Common myeloid progenitor, CD34-positive (primary cell): ENCODE measurements at regions not wholly inside any gene's neighbourhood (a gene's known extent, or its start where the extent isn't known, plus 50 kb on each side); places are given as distances from the start of the nearest gene placed in this dataset.
"Not testable (repeated sequence)": the region's sequence is repeated elsewhere in the genome, so short reads cannot be mapped to it uniquely, and the experiment has no call there.

Experiments
- CTCF ChIA-PET: fragments of 350-600 bp; sonication (Branson Sonifier 250); formaldehyde crosslinking; loops from one replicate; lab custom pipeline; 2021; ENCODE audit warnings: antibody characterized with exemption; lab: Charles Lee
- POLR2A ChIA-PET: fragments of 350-600 bp; sonication (Branson Sonifier 250); formaldehyde crosslinking; loops from one replicate; lab custom pipeline; 2021; ENCODE audit warnings: antibody characterized with exemption; lab: Charles Lee
- DNase-seq, 3 donors: peaks; one replicate each; pipeline versions ENCODE4 v3.0.0 to v3.0.0-alpha.2; 2013
- H3K27ac ChIP-seq, 2 experiments: 1 replicate in 1 of 2; 2 replicates in 1 of 2; pipeline ENCODE4 v1.7.0; 2013; ENCODE audit warnings: inconsistent platforms in 2 of 2, low read length in 2 of 2, mild to moderate bottlenecking in 2 of 2, low read depth in 1 of 2, moderate library complexity in 1 of 2; ENCODE audit not compliant: severe bottlenecking in 2 of 2, insufficient read depth in 1 of 2, poor library complexity in 1 of 2
- H3K27me3 ChIP-seq, 5 experiments: replicated peaks in 2 of 5; 1 replicate in 3 of 5; 2 replicates in 2 of 5; pipeline versions ENCODE4 v1.6.1 to v1.7.0; 2013; ENCODE audit warnings: low read length in 4 of 5, mild to moderate bottlenecking in 2 of 5, moderate library complexity in 2 of 5, inconsistent platforms in 1 of 5; ENCODE audit not compliant: insufficient read depth in 5 of 5, control insufficient read depth in 4 of 5
- H3K36me3 ChIP-seq, 4 experiments: 1 replicate in 2 of 4; 2 replicates in 2 of 4; pipeline versions ENCODE4 v1.6.1 to v1.7.0; 2013; ENCODE audit warnings: low read length in 3 of 4, control low read depth in 1 of 4, mild to moderate bottlenecking in 1 of 4; ENCODE audit not compliant: control insufficient read depth in 4 of 4, insufficient read depth in 4 of 4
- H3K4me1 ChIP-seq, 4 experiments: 1 replicate in 3 of 4; 2 replicates in 1 of 4; pipeline versions ENCODE4 v1.6.1 to v1.7.1; 2013; ENCODE audit warnings: low read length in 3 of 4, mild to moderate bottlenecking in 3 of 4, control low read depth in 1 of 4, inconsistent platforms in 1 of 4, moderate library complexity in 1 of 4; ENCODE audit not compliant: control insufficient read depth in 4 of 4, insufficient read depth in 4 of 4; ENCODE audit errors: control extremely low read depth in 1 of 4
- H3K4me3 ChIP-seq, 7 experiments: 1 replicate in 4 of 7; 2 replicates in 3 of 7; pipeline versions ENCODE4 v1.5.1 to v1.7.0; 2013; ENCODE audit warnings: mild to moderate bottlenecking in 7 of 7, low read length in 6 of 7, moderate library complexity in 6 of 7, inconsistent platforms in 2 of 7, low read depth in 2 of 7, control low read depth in 1 of 7; ENCODE audit not compliant: insufficient read depth in 4 of 7, control insufficient read depth in 1 of 7; ENCODE audit errors: extremely low read depth in 1 of 7
- H3K9me3 ChIP-seq, 5 experiments: 1 replicate in 4 of 5; 2 replicates in 1 of 5; pipeline versions ENCODE4 v1.6.1 to v1.7.1; 2013; ENCODE audit warnings: low read length in 4 of 5, mild to moderate bottlenecking in 2 of 5, inconsistent platforms in 1 of 5, low read depth in 1 of 5, moderate library complexity in 1 of 5; ENCODE audit not compliant: control insufficient read depth in 4 of 5, insufficient read depth in 2 of 5; ENCODE audit errors: control extremely low read depth in 1 of 5
- WGBS: methylation state at CpG from one replicate; pipeline ENCODE4 v1.1.5; 2013; ENCODE audit not compliant: insufficient coverage; 5-methylcytosine and 5-hydroxymethylcytosine counted together

DNA sequence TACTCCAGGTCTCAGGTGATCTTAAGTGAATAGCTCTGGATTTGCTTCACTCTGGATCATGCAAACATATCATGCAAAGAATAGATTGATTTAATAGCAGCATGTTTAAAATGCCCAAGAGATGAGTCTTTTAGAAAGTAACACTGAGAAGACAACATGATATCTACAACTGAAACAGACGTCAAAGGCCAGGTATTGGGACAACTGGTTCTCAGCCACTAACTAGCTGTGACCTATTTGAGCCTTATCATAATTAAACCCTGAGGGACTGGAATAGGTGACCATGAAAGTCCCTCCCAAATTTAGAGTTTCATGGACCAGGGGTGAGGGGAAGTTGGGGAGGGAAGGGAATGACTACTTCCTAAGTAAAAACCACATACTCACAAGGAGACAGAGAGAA lies 95.7 kb downstream of the NIBAN1 start:
- CTCF ChIA-PET, result no interaction called here
- no peak overlapping the region for H3K4me3 ChIP-seq
- no peak overlapping the region for H3K27ac ChIP-seq
- peaks cover 0 to 15% (median 13%) of the 10 kb centered on the region in 4 experiments for H3K36me3 ChIP-seq
- 100% methylated on average over 1 of the region's 1 CpG for WGBS
- H3K9me3 ChIP-seq, result peaks cover 0 to 1% (median 0%) of the 10 kb centered on the region in 5 experiments
- POLR2A ChIA-PET, result no interaction called here
- no peak for DNase-seq
- H3K4me1 ChIP-seq, result peaks cover 0 to 11% (median 0%) of the 10 kb centered on the region in 4 experiments
- no peaks in the 10 kb centered on the region for H3K27me3 ChIP-seq

DNA sequence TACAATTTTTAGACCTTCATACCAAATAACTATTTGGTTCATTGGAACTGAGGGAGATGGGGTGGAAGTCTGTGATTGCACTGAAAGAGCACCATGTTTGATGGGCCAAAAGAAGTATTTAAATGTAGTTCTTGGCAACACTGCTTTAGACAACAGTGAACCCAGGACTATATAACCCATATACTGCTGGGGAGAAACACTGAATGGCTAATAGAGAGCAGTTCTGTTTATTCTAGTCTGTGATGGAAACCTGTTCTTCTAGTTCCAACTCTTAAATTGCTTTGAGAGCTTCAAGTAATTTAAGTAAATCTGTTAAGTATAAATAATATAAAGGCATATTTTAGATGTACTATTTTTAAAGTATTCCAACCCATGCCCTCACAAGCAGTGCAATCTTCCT lies 96.3 kb downstream of the NIBAN1 start:
- Histone ChIP-seq H3K27me3 (no peaks in the 10 kb centered on the region), H3K9me3 (peaks cover 0 to 7% (median 0%) of the 10 kb centered on the region in 5 experiments), H3K36me3 (peaks cover 0 to 15% (median 10%) of the 10 kb centered on the region in 4 experiments), H3K4me1 (peaks cover 0 to 11% (median 0%) of the 10 kb centered on the region in 4 experiments), H3K27ac (no peak overlapping the region), H3K4me3 (no peak overlapping the region)
- POLR2A ChIA-PET, result no interaction called here
- no peak for DNase-seq
- CTCF ChIA-PET, result no interaction called here

DNA sequence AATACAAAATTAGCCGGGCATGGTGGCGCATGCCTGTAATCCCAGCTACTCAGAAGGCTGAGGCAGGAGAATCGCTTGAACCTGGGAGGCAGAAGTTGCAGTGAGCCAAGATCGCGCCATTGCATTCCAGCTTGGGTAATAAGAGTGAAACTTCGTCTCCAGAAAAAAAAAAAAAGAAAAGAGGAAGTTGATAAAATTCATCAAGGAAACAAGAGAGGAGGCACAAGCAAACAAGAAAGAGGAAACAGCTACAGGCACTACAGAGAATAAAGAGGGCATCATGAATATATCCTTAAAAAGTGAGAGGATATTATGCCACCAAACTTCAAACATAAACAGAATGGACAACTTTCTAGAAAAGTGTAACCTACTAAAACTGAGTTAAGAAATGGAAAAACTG lies 98.3 kb downstream of the NIBAN1 start:
- ChIA-PET POLR2A (interaction anchor here (0.9 kb wide), 1 partner anchor 69 kb away, joined by 3 read pairs; no protein-coding TSS in a partner anchor), CTCF (interaction anchor here (2.1 kb wide), 1 partner anchor 69 kb away, joined by 6 read pairs; no protein-coding TSS in a partner anchor)
- not testable (repeated sequence) for H3K9me3 ChIP-seq, H3K27ac ChIP-seq, H3K27me3 ChIP-seq
- DNase-seq, result peak; percentile 43 to 79 (median 78)
- Histone ChIP-seq H3K4me1 (peaks cover 0 to 11% (median 0%) of the 10 kb centered on the region in 4 experiments), H3K4me3 (peak overlapping the region in 2 of 7 experiments; percentile 7 to 8), H3K36me3 (peaks cover 0 to 12% (median 9%) of the 10 kb centered on the region in 4 experiments)
- WGBS, result 42% methylated on average over 6 of the region's 6 CpGs

DNA sequence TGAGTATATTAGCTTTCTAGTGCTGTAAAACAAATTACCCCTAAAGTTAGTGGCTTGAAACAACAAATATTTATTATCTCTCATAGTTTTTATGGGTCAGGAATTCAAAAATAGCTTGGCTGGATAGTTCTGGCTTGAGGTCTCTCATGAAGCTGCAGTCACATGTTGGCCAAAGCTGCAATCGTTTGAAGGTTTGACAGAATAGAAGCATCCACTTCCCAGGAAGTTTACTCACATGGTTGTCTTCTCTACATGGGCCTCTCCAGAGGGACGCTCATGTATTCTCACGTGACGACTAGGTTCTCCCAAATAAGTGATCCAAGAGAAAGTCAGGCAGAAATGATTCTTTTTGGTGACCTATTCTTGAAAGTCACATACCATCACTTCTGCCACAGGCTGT lies 99.1 kb downstream of the NIBAN1 start:
- WGBS, result 100% methylated on average over 4 of the region's 4 CpGs
- CTCF ChIA-PET, result interaction anchor here (1.0 to 2.1 kb wide), 2 partner anchors 27 to 68 kb away, joined by 5 to 6 read pairs; no protein-coding TSS in a partner anchor

DNA sequence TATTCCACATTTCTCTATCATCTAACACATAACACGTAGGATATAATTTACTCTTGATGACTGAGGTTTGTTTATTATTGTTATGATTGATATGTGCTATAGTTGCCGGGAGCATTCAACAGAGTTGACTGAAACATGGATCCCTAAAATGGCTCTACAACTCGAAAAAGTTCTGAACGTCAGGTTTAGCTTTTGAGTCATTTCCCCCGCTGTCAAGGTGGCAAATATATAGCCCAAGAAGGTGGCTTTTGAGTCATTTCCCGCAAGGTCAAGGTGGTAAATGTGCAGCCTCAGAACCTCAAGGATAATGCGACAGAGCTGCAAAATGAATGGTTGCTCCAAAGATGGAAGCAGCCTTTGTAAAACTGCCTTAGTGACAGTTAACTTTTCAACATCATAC lies 104.0 kb downstream of the NIBAN1 start:
- CTCF ChIA-PET, result interaction anchor here (0.6 to 1.8 kb wide), 3 partner anchors 16 to 112 kb away, joined by 3 to 4 read pairs (median 4); no protein-coding TSS in a partner anchor
- DNase-seq, result no peak

More for the DNA sequence above, 99.1 kb downstream of the NIBAN1 start:
- peaks cover 0 to 11% (median 0%) of the 10 kb centered on the region in 4 experiments for H3K4me1 ChIP-seq
- POLR2A ChIA-PET, result no interaction called here
- H3K27ac ChIP-seq, result no peak overlapping the region
- no peak overlapping the region for H3K4me3 ChIP-seq
- peaks cover 0 to 7% (median 0%) of the 10 kb centered on the region in 5 experiments for H3K9me3 ChIP-seq
- no peak for DNase-seq
- H3K27me3 ChIP-seq, result no peaks in the 10 kb centered on the region
- H3K36me3 ChIP-seq, result peaks cover 0 to 12% (median 6%) of the 10 kb centered on the region in 4 experiments

DNA sequence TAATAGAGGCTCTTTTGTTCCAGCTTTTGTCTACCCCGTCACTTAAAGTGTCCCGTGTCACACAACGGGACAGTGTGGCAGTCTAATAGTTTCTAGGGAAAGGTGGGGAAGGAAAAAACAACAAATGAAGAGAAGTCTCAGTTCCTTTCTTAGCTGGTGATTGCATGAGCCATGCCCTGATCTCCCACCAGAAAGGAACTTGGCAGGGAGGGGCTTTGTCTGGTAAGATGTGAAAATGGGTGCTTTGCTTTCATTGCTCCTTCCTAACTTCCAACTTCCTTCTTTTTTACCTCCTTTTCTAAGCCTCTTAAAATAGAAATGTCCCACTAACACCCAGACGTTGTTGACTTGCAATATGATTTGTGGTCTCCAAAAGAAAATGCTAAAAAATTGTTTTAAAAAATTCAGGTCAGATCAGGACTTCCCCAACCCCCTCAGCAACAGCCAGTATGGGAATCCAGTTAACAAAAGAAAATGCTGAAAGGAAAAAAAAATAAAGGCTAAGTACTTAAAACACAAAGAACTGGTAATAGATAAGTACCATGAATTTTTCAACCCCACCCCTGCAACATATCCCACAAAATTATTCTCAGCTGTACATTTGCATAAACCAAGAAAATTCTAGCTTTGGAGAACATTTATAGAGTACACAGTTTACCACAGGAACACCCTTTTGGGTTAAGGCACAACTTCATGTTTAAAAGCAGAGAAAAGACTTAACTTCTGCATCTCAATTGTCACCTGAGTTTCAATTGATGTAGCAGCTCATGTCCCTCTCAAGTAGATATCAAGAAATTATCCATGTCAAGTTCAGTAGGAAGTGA lies 106.2 kb downstream of the NIBAN1 start:
- Histone ChIP-seq H3K27me3 (no peaks in the 10 kb centered on the region), H3K9me3 (peaks cover 0 to 1% (median 0%) of the 10 kb centered on the region in 5 experiments), H3K36me3 (peaks cover 0 to 3% (median under 1%) of the 10 kb centered on the region in 4 experiments), H3K4me1 (peaks cover 16 to 30% (median 24%) of the 10 kb centered on the region in 4 experiments), H3K27ac (peak overlapping the region in 1 of 2 experiments; percentile 60), H3K4me3 (peak overlapping the region in 2 of 7 experiments; percentile 20 to 33)
- CTCF ChIA-PET, result interaction anchor here (0.9 kb wide), 1 partner anchor 61 kb away, joined by 3 read pairs; no protein-coding TSS in a partner anchor
- peak in 2 of 3 donors; percentile 25 to 33 for DNase-seq
- 78% methylated on average over 3 of the region's 4 CpGs for WGBS
- POLR2A ChIA-PET, result interaction anchor here (0.5 kb wide), 1 partner anchor 131 kb away, joined by 3 read pairs; no protein-coding TSS in a partner anchor

More for the DNA sequence above, 104.0 kb downstream of the NIBAN1 start:
- Histone ChIP-seq H3K4me3 (no peak overlapping the region), H3K36me3 (peaks cover 0 to 11% (median 3%) of the 10 kb centered on the region in 4 experiments), H3K9me3 (peaks cover 0 to 7% (median 0%) of the 10 kb centered on the region in 5 experiments), H3K27me3 (no peaks in the 10 kb centered on the region), H3K4me1 (peaks cover 16 to 30% (median 24%) of the 10 kb centered on the region in 4 experiments), H3K27ac (no peak overlapping the region)
- 98% methylated on average over 5 of the region's 7 CpGs for WGBS
- POLR2A ChIA-PET, result no interaction called here
